ENCODE measurements at regions not wholly inside any gene's neighbourhood (a gene's known extent, or its start where the extent isn't known, plus 50 kb on each side); places are given as distances from the start of the nearest gene placed in this dataset.

- H3K9me2 ChIP-seq = no peaks in the 10 kb centered on the region
- no peak for DNase-seq
- WGBS (ENCODE audit: low lambda C conversion rate) = 38% methylated on average over 9 of the region's 15 CpGs
- TF ChIP-seq MAX (IDR thresholded peaks at IDR 0.05; ENCODE audit: low read depth) = no peak
- no peak for TF ChIP-seq NRF1 (IDR thresholded peaks at IDR 0.05; ENCODE audit: low read depth, low read length)
- no peak for TF ChIP-seq USF2 (IDR thresholded peaks at IDR 0.05; ENCODE audit: borderline replicate concordance, low read depth, low read length)
- no peak for TF ChIP-seq GABPA (IDR thresholded peaks at IDR 0.05; ENCODE audit: low read depth)
- no peak for TF ChIP-seq EP300 (IDR thresholded peaks at IDR 0.05; ENCODE audit: borderline replicate concordance in 1 of 2, low read depth in 1 of 2, low read length in 1 of 2)
- H3K4me2 ChIP-seq = no peak overlapping the region
- H3K9me3 ChIP-seq = no peaks in the 10 kb centered on the region
- no peaks in the 10 kb centered on the region for H3K79me2 ChIP-seq (ENCODE audit: insufficient read depth)
- H3K36me3 ChIP-seq (replicated peaks in 1 of 2; ENCODE audit: control insufficient read depth in 1 of 2, insufficient read depth in 2 of 2, low read length in 1 of 2) = no peaks in the 10 kb centered on the region
- ChIA-PET CTCF (interaction anchor here (0.6 to 1.6 kb wide), 2 partner anchors 21 to 177 kb away, joined by 3 to 4 read pairs; no protein-coding TSS in a partner anchor), POLR2A (no interaction called here)
- no peak overlapping the region for H3K9ac ChIP-seq
- H3F3A ChIP-seq (replicated peaks; ENCODE audit: insufficient read depth) = no peaks in the 10 kb centered on the region
- no peak overlapping the region for H2AFZ ChIP-seq (ENCODE audit: low read depth)
- peaks cover 0 to 2% of the 10 kb centered on the region in 2 experiments; a peak in 1 of 4 replicates for H3K4me1 ChIP-seq (ENCODE audit: control insufficient read depth in 1 of 2, insufficient read depth in 2 of 2, low read depth in 1 of 2, low read length in 1 of 2)
- H4K20me1 ChIP-seq (ENCODE audit: insufficient read depth) = no peaks in the 10 kb centered on the region
- no peak overlapping the region for H3K27ac ChIP-seq (ENCODE audit: low read depth in 2 of 2, low read length in 1 of 2)
- H3K4me3 ChIP-seq (ENCODE audit: low read depth in 2 of 2, low read length in 1 of 2) = no peak overlapping the region
- H3K27me3 ChIP-seq (ENCODE audit: insufficient read depth) = no peaks in the 10 kb centered on the region
Measured at GRCh38 chr4:3685081-3685645, 81.0 kb upstream of the ADRA2C start.

- TF ChIP-seq TEAD4 (IDR thresholded peaks at IDR 0.05; ENCODE audit: borderline replicate concordance, insufficient read depth) (no peak), FOXJ3 (CRISPR knock-in tag; IDR thresholded peaks at IDR 0.05) (no peak), GATA2 (CRISPR knock-in tag; IDR thresholded peaks at IDR 0.05) (no peak), GABPA (IDR thresholded peaks at IDR 0.05; ENCODE audit: low read depth) (no peak), USF1 (IDR thresholded peaks at IDR 0.05; ENCODE audit: borderline replicate concordance, low read depth) (no peak), JUND (IDR thresholded peaks at IDR 0.05) (no peak), RXRA (IDR thresholded peaks at IDR 0.05; ENCODE audit: borderline replicate concordance, low read depth) (no peak), NFIC (IDR thresholded peaks at IDR 0.05; ENCODE audit: borderline replicate concordance) (no peak), MAX (IDR thresholded peaks at IDR 0.05; ENCODE audit: low read depth) (no peak)
- H3K27me3 ChIP-seq (ENCODE audit: insufficient read depth) = no peaks in the 10 kb centered on the region
- no peak overlapping the region for H3K9ac ChIP-seq
- H2AFZ ChIP-seq (ENCODE audit: low read depth) = no peak overlapping the region
- H3K4me1 ChIP-seq (ENCODE audit: control insufficient read depth in 1 of 2, insufficient read depth in 2 of 2, low read depth in 1 of 2, low read length in 1 of 2) = peaks cover 0 to 2% of the 10 kb centered on the region in 2 experiments; a peak in 1 of 4 replicates
- no peaks in the 10 kb centered on the region for H4K20me1 ChIP-seq (ENCODE audit: insufficient read depth)
- H3K79me2 ChIP-seq (ENCODE audit: insufficient read depth) = no peaks in the 10 kb centered on the region
- WGBS (ENCODE audit: low lambda C conversion rate) = 67% methylated on average over 8 of the region's 8 CpGs
- ChIA-PET CTCF (interaction anchor here (0.6 to 1.0 kb wide), 2 partner anchors 18 to 177 kb away, joined by 3 read pairs; no protein-coding TSS in a partner anchor), POLR2A (no interaction called here)
- H3K4me2 ChIP-seq = no peak overlapping the region
- H3K27ac ChIP-seq (ENCODE audit: low read depth in 2 of 2, low read length in 1 of 2) = no peak overlapping the region
- H3F3A ChIP-seq (replicated peaks; ENCODE audit: insufficient read depth) = no peaks in the 10 kb centered on the region
- H3K36me3 ChIP-seq (replicated peaks in 1 of 2; ENCODE audit: control insufficient read depth in 1 of 2, insufficient read depth in 2 of 2, low read length in 1 of 2) = no peaks in the 10 kb centered on the region
- DNase-seq = no peak
- no peak overlapping the region for H3K4me3 ChIP-seq (ENCODE audit: low read depth in 2 of 2, low read length in 1 of 2)
- H3K9me3 ChIP-seq = no peaks in the 10 kb centered on the region
- no peaks in the 10 kb centered on the region for H3K9me2 ChIP-seq
Measured at GRCh38 chr4:3684546-3684945, 81.6 kb upstream of the ADRA2C start.
